HG03097 (cell line): ENCODE measurements at regions not wholly inside any gene's neighbourhood (a gene's known extent, or its start where the extent isn't known, plus 50 kb on each side); places are given as distances from the start of the nearest gene placed in this dataset.

ENCODE experiments used
- ATAC-seq: cut with Tn5 transposase; IDR thresholded peaks from one replicate; pipeline ENCODE4 v1.9.1; 2021; ENCODE audit not compliant: unreplicated experiment, low FRiP score

DNA sequence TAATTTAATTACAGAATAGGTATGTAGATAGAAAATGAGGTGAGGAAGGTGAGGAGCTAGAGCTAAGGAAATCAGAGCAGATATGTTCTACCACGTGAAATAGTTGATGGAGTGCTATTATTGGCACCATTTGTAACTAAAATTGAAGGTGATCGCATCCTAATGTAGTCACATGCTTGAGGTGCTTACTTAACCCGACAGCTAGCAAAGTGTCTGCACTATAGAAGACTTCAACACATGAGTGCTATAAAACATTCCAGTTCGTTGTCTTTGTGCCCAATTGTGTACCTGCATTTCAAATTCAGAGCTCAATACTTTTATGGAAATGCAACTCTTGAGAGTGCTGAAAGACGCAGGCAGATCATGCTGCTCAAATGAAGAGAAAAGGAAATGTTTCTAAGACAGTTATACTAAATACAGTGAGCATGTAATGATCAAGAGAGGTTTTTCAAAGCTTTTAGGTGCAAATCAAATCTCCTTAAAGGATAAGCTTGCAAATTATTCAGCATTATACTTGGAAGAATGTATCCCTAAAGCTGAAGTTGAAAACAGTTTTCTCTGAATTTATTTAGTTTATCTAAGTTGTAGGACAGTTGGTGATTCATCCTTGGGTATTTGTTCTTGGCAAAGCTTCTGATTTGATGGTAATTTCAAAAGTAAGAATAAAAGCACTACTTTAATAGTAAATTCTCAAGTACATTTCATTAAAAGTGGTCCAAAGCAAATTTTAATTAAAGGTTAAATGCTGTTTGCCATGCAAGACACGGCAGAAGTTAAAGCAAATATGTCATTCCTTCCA is 223.9 kb upstream of the EPHA5 start:
- ATAC-seq: no peak

DNA sequence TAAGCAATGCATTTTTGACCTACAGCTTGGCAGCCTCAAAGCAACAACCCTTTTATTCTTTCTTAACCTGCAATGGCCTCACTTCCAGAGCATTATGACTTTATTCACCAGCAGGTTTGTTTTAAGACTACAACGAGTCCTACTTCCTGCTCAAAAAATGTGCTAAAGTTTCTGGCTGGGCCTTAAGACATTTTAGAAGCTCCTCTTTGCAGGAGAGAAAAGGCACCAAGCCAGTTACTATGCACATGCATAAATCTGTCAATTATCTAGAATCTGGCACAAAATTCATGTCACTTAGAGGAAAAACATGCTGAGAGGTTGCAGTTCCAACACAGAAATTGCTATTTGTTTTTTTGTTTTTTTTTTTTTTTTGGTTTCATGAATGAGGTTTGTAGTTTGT is 223.0 kb upstream of the EPHA5 start:
- no peak for ATAC-seq

DNA sequence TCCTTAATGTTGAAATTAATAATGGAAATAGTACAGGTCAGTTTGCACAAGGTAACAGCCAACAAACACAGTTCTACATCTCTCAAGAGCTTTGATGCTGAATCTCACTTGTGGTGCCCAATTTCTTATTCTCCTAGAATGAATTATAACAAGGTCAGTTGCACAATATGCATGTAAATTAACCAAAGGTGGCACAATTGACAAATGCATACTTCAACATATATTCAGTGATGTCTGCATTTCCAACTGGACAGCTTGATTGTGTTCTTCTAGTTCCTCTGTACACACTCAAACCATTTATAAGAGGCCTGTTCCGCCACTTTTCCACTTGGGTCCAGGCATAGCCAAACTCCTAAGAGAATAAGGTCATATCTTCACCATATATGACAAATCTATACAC is 210.3 kb upstream of the EPHA5 start:
- ATAC-seq: no peak

DNA sequence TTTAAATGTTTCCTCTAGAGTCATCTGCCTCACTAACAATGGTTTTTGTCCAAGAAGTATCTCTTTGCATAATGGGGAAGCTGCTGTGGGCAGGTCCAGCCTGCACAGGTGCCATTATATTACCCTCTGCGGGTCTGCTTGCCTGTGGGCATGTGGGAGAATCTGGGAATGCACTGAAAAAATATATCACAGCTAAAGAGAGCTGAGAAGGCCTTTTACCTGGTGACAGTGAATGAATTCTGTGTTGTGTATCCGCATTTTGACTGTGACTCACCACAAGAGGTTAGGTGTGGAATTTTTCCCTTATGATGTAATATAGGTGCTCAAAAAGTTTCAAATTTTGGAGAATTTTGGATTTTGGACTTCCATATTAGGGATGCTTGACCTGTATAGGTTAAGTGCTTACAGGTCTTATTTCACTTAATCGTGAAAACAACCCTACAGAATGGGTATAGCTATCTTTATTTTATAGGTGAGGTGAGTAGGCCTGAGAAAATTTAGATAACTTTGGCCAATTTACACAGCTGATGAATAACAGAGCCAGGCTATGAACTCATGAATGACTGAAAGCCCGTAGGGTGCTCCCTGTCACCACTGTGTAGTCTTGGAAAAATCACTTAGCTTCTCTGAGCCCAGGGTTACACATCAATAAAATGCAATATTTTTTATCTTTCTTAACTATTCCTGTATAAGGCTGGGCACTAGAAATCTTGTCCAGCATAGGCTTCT is 198.0 kb upstream of the EPHA5 start:
- ATAC-seq: no peak

DNA sequence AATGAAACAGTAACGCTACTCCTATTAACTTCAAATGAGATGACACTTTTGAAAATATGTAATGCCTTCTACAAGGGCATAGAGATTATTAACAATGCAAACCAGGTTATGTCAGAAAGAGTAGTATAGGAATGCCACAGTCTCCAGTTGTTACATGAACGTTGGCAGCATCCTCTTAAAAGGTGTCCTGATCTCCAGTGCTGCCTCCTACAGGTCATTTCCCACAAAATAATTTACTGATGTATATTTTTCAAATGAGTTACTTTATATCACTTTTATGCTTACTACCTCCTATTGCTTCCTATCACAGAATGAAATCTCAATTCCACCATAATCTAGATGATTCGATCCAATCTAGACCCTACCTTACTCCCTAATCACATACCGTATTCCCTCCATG is 195.2 kb upstream of the EPHA5 start:
- ATAC-seq: no peak

DNA sequence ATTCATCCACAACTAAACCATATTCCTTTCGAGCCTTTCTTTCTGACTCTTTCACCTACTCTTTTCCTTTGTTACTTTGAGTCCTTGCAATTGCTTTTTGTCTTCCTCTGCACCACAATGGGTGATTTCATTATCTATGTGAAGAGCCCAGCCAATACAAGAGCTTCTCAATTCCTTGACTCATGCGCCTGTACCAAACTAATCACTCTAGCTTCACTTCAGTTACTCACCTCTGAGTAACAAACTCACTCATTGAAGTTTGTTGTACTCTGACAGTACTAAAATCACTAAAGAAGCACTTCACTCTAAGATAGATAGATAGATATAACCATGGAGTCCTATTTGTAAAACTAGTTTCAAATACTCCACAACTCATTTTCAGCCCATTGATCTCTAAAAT is 191.7 kb upstream of the EPHA5 start:
- no peak for ATAC-seq

DNA sequence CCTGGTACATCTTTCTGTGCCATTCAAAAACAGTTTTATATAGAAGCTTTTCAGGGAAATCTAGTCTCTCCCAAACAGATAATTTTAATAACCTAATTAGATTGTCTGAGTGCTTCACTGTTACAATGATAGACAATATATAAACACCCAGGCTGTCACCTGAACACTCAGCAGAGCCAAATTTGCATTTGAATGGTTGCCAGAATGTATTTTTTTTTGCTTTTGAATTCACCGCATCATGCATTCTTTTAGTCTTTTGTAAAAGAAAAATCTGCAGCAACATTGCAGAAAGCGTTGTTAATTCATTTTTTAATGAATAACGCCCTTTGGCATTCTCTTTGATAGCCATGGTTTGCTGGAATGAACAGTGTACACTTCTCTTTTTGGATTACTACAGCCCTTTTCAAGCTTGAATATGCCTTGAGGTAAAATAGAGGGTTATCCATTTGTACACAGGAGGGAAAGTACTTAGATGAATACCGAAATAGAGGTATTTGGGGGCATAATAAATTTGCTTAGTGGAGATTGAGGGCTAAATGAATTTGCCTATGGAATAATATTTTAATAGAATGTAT is 175.0 kb upstream of the EPHA5 start:
- no peak for ATAC-seq

DNA sequence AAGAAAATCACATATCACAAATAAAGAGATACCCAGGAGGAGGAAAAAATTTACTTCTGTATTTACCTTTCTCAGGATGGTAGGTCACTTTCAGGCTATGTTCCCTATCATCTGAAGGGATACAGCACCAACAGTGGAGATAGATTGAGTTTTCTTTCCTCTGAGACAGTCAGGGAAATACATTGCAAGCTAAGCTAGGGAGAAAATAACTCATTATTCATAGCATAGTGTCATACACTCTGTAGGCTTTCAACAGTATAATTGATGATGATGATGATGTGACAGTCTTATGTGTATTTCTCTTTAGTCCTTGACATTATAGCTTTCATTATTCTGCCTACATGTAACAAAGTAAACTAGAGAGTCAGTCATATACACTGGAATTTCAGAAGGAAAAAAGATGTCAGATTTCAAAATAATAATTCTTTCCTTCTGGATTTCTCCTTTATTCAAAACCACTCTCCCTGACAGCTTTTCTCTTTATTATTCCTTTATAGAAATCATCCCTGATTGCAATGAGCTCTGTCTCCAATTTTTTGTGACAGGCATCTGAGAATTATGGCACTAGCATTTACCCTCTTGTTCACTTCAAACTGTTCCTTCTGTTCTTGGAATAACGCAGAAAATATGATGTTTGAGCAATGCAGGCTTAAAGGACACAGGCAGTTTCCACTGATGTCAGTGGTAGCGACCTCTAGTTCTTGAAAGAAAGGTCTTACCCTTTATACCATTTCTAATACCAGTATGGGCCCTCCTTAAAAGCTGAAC is 169.1 kb upstream of the EPHA5 start:
- no peak for ATAC-seq

DNA sequence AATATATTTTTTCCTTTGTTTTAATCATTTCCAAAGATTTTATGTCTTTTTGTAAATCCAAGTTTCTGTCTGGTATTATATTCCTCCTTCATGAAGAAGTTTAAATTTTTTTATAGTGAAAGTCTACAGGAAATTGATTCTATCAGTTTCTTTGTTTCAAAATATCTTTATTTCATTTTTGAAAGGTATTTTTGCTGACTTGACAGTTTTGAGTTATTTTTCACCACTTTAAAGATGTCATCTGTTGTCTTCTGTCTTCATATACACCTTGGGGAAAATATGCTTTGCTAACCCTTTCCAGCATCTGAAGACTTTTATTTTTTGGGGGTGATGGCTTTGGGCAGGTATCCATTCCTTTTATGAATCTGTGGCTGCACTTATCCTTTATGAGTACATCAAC is 164.4 kb upstream of the EPHA5 start:
- no peak for ATAC-seq

DNA sequence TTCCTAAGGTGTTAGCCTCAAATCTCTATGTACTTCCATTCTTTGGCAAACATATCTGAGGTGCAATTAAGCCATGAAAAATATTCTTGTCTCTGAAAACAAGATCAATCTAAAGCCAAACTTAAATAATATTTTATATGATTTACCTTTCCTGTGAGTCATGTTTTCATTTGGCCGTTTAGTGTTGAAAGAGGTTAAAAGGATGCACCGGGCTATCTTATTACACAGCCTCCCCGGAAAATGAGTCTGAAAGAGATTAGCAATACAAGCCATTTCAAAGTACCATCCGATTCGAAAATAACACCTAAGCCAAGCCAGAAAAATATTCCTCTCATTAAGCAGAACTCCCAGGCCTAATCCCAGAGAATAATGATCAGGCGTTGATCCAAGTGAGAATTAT is 161.5 kb upstream of the EPHA5 start:
- ATAC-seq: no peak

DNA sequence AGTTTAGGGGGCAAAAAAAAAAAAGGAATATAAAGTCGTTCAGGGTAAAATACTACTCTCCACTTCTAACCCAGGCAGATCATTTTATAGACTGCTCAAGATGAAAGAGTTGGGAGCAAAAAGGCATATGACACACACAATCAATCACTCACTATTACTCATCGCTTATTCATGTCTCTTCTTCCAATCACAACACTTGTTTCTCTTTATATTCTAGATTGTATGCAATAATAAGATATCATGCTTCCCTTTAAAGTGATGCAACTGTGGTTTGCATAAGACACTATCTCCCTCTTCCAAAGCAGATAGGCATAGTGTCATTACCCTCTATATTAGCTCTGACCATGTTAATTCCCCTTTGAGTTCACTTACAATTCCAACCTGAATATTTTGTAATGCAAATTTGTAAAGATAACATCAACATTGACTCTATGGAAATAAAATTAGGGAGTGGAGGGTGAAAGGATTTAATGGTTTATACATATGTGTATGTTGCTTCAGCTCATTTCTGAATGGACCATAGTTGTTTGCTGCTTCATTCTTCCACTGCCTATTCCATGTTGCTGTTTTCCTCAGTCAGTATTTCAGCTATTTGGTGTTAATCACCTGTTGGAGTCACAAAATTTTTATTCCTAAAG is 154.9 kb upstream of the EPHA5 start:
- ATAC-seq: no peak

DNA sequence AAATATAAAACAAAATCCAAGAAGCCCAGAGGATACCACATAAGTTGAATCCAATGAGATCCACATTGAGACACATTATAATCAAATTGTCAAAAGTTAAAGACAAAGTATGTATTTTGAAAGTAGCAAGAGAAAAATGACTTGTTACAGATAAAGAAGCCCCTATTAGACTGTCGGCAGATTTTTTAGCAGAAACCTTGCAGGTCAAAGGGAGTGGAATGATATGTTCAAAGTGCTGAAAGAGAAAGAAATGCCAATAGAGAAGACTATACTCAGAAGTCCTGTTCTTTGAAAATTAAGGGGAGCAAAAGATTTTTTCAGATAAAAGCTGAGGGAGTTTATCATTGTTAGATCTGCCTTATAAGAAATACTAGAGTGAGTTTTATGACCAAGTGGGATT is 148.9 kb upstream of the EPHA5 start:
- ATAC-seq: no peak

DNA sequence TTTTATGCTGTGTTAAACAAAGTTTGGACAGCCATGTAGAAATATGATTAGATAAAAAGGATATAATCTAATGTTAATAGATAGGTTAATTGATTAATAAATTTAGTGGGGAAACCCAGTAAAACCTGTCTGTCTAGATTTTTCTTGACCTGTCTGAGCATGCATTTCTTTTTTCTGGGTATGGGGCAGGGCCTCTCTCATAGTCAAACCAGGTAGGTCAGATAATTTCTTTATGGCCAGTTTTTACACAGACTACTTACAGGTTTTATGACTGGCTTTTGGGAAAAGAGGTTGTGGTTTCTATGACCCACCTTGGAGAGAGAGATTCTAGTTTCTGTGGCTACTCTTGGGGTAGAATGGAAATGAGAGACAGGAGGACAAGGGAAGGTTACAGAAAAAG is 135.6 kb upstream of the EPHA5 start:
- no peak for ATAC-seq

DNA sequence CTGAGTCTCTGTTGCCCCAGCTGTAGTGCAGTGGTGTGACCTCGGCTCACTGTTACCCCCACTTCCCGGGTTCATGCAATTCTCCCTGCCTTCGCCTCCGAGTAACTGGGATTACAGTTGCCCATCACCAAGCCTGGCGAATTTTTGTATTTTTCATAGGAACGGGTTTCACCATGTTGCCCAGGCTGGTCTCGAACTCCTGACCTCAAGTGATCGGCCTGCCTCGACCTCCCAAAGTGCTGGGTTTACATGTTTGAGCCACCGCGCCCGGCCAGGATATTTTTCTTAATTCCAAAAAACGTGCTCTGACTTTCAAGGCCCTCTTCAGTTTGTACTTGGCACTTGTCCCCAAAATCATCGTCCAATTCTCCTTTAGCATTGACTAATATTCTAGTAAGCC is 129.2 kb upstream of the EPHA5 start:
- no peak for ATAC-seq

DNA sequence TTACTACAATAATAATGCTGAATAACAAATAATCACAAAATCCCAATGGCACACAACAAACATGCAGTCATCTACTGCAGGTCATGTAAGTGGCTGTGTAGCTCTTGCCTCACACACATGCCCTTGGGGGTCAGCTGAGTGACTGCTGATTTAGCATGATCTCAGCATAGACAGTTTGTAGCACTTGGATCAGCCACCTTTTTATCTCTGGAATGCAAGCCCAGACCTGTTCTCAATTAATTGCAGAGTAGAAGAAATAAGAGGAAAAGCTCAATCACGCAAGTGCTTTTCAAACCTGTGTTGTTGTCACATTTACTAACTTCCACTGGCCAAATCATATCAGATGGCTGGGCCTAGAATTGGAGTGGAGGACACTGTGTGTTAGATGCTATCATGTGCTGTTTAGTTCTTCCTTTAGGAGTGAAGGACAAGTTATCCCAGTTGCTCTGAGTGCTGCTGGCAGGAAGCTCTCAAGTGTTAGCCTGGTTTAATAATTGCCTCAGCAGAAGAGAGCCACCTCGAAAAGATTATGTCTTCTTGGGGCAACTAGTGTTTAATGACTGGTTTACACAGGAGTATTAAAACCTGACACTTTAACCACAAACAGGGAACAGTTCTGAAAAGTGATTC is 128.3 kb upstream of the EPHA5 start:
- no peak for ATAC-seq

DNA sequence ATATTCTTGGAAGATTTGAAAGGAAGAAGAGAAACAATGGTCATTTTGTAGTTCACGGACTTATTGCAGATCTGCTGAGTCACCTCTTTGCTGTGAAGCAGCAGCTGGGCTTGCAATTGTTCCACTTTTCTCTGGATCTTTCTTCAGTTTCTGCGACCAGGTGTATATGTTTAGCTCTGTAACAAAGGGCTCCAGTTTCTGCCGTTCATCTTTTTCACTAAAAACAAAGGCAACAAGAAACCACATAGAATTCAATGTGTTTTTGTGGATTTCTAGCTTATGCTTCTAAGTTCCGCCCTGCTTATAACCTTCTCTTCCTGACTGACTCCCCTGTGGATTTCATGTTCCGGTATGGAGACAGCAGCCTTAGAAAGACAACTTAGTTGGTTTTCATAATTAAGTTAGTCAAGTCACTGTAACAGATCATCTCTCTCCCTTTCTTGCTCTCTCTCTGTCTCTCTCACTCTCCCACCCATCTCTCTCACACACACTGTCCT is 121.6 kb upstream of the EPHA5 start:
- no peak for ATAC-seq

DNA sequence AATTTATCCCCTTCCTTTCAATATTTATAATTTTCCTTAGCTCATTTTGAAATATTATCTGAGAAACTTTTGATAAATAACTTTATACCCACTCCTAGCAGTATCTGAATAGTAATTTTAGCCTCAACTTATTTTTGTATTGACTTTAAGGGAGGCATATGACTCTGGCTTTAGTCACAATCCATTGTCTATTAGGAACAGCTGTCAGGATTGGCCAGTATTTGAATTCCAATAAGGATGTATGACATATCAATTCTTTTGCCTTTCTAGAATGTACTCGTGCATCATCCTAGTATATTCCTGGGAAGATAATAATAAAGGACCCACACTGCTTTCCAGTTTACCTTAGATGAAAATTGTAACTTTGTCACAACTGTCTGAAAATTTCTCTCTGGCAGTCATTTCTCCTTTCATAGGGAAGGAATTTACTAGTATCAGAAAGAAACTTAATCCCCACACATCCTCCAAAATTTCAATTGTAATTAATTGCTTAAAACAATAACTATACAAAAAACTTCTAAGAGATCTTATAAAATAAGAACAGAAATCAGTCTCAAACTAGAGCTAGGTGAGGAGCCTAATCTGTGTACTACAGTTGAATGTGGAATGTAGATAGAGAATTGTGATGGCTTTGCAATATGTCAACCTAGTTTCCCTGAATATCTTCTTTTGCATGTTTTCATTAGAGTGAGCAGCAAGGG is 121.0 kb upstream of the EPHA5 start:
- no peak for ATAC-seq

DNA sequence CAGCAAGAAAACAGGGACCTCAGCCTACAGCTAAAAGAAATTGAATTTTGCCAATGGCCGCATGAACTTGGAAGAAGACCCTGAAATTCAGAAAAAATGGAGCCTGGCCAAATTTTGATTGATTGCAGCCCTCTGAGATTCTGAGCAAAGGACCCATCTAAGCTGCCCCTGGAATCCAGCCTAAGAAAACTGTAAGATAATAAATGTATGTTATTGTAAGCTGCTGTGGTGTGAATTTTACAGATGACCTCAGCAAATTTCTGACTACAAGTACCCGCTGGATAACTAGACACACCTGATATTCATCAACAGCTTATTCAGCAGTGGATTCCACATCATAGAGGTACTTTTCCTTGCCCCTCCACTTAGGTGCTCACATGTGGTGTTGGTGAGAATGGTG is 119.5 kb upstream of the EPHA5 start:
- no peak for ATAC-seq

DNA sequence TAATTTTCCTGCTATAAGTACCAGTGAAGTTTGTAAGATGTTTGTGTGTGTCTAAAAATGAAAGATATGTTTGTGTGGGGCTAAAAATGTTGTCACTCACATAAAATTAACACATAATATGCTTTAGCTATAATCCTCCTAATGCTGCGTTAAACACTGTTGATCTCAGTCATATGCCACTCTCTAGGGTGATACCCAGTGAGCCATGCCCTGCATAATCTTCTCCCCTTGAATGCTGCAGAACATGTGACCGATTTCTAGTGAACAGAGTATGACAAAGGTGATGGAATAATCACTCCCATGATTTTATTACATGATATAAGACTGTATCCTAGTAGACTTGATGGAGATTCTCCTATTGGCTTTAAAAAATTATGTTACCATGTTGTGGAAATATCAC is 119.1 kb upstream of the EPHA5 start:
- ATAC-seq: no peak

DNA sequence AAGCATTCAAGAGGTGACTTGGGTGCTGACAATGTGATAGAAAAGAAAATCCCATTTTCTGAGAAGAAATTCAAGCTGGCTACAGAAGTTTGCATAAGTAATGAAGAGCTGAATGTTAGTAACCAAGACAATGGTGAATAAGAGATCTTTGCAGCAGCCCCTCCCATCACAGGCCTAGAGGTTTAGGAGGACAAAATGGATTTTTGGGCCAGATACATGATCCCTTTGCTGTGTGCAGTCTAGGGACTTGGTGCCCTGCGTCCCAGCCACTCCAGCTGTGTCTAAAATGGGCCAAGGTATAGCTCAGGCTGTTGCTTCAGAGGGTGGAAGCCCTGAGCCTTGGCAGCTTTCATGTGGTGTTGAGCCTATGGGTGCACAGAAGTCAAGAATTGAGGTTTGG is 107.0 kb upstream of the EPHA5 start:
- ATAC-seq: no peak
